ENCODE measurements at regions not wholly inside any gene's neighbourhood (a gene's known extent, or its start where the extent isn't known, plus 50 kb on each side); places are given as distances from the start of the nearest gene placed in this dataset.

GRCh38 chr12:20262119-20262518 is 106.2 kb upstream of the PDE3A start:
- intact Hi-C loops (cut with micrococcal nuclease) = no loop called here
- no peak for ATAC-seq
- Histone ChIP-seq H3K4me1 (ENCODE audit: control insufficient read depth in 1 of 2, insufficient read depth in 2 of 2, low read length in 2 of 2) (no peaks in the 10 kb centered on the region), H2AFZ (ENCODE audit: low read depth, low read length, poor library complexity, severe bottlenecking) (no peak overlapping the region), H3K79me2 (ENCODE audit: insufficient read depth, low read length) (no peaks in the 10 kb centered on the region), H3K27ac (ENCODE audit: low read depth, low read length) (no peak overlapping the region), H3K27me3 (ENCODE audit: insufficient read depth, low read length) (no peaks in the 10 kb centered on the region), H3K9me2 (ENCODE audit: insufficient read depth) (no peaks in the 10 kb centered on the region), H3K4me2 (ENCODE audit: low read length) (no peak overlapping the region), H4K20me1 (ENCODE audit: insufficient read depth) (no peaks in the 10 kb centered on the region), H3K4me3 (replicated peaks in 1 of 2; ENCODE audit: low read depth in 1 of 2, low read length in 2 of 2) (no peak overlapping the region), H3K36me3 (ENCODE audit: control insufficient read depth in 1 of 2, insufficient read depth in 2 of 2, low read length in 2 of 2) (no peaks in the 10 kb centered on the region), H3K9ac (ENCODE audit: low read length) (no peak overlapping the region), H3K9me3 (ENCODE audit: control insufficient read depth in 1 of 2, insufficient read depth in 1 of 2, low read depth in 1 of 2, low read length in 2 of 2) (no peaks in the 10 kb centered on the region)
- no peak for TF ChIP-seq EZH2 (IDR thresholded peaks at IDR 0.05)
- no TSS peak for BruUV-seq (replicated peaks)
- no peak for DNase-seq (ENCODE audit: low read depth, low spot score)
- CTCF ChIA-PET = no interaction called here
- RAD21 ChIA-PET (ENCODE audit: low non-redundant PET in 1 of 2, low total read pairs in 2 of 2, uncharacterized antibody in 2 of 2, unreplicated experiment in 2 of 2) = no interaction called here
- POLR2A ChIA-PET = interaction anchor here (0.6 kb wide), 1 partner anchor 1951 kb away, joined by 4 read pairs; no protein-coding TSS in a partner anchor

DNA sequence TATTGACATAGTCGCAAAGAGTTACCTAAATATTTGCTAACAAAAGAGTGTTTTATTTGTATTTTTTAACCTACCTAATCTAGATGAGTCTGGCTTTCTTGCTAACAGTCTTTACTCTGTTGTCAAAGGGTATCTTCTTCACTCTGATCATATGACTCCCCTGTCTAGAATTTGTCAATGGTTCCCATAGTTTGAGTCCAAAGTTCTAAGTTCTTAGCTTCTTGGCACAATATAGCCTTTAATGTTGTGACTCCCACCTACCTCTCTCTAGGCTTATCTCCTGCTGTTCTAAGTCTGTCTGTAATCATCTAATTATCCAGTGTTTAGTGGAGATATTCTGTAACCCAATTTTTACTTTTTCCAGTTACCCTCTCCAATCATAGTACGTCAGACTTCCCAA is 104.3 kb upstream of the PDE3A start:
- ATAC-seq (no peak), DNase-seq (ENCODE audit: low read depth, low spot score) (no peak)
- Histone ChIP-seq H3K79me2 (ENCODE audit: insufficient read depth, low read length) (no peaks in the 10 kb centered on the region), H2AFZ (ENCODE audit: low read depth, low read length, poor library complexity, severe bottlenecking) (no peak overlapping the region), H3K36me3 (ENCODE audit: control insufficient read depth in 1 of 2, insufficient read depth in 2 of 2, low read length in 2 of 2) (no peaks in the 10 kb centered on the region), H3K9me2 (ENCODE audit: insufficient read depth) (no peaks in the 10 kb centered on the region), H3K9me3 (ENCODE audit: control insufficient read depth in 1 of 2, insufficient read depth in 1 of 2, low read depth in 1 of 2, low read length in 2 of 2) (no peaks in the 10 kb centered on the region), H3K4me1 (ENCODE audit: control insufficient read depth in 1 of 2, insufficient read depth in 2 of 2, low read length in 2 of 2) (no peaks in the 10 kb centered on the region), H3K4me2 (ENCODE audit: low read length) (no peak overlapping the region), H4K20me1 (ENCODE audit: insufficient read depth) (no peaks in the 10 kb centered on the region), H3K4me3 (replicated peaks in 1 of 2; ENCODE audit: low read depth in 1 of 2, low read length in 2 of 2) (no peak overlapping the region), H3K27ac (ENCODE audit: low read depth, low read length) (no peak overlapping the region), H3K9ac (ENCODE audit: low read length) (no peak overlapping the region), H3K27me3 (ENCODE audit: insufficient read depth, low read length) (no peaks in the 10 kb centered on the region)
- BruUV-seq (replicated peaks) = no TSS peak
- TF ChIP-seq CBX3 (IDR thresholded peaks at IDR 0.05; ENCODE audit: low read depth) (no peak), POLR2AphosphoS5 (IDR thresholded peaks at IDR 0.05; ENCODE audit: low read depth, low read length) (no peak), POLR2A (IDR thresholded peaks at IDR 0.05; ENCODE audit: borderline replicate concordance, extremely low read depth, insufficient read depth, insufficient read length) (no peak), CEBPB (IDR thresholded peaks at IDR 0.05; ENCODE audit: low read depth) (no peak), REST (IDR thresholded peaks at IDR 0.05; ENCODE audit: low read depth) (no peak), FOSL1 (IDR thresholded peaks at IDR 0.05; ENCODE audit: low read depth) (no peak), SRF (IDR thresholded peaks at IDR 0.05; ENCODE audit: low read depth) (no peak)
- intact Hi-C loops (cut with micrococcal nuclease) = no loop called here
- ChIA-PET POLR2A (no interaction called here), RAD21 (ENCODE audit: low non-redundant PET in 1 of 2, low total read pairs in 2 of 2, uncharacterized antibody in 2 of 2, unreplicated experiment in 2 of 2) (no interaction called here), CTCF (no interaction called here)
